Activated T-cell treated with anti-CD3 and anti-CD28 coated beads, Interleukin-2, amount 50 U/mL, for 4 hours (primary cell): ENCODE measurements at regions not wholly inside any gene's neighbourhood (a gene's known extent, or its start where the extent isn't known, plus 50 kb on each side); places are given as distances from the start of the nearest gene placed in this dataset.

Source experiments
- ATAC-seq, 2 donors: fragments of 200-7000 bp; cut with Tn5 transposase; one replicate each; pipeline ENCODE4 v1.10.0; 2021
- DNase-seq: peaks from one replicate; pipeline ENCODE4 v3.0.0-alpha.2; 2020
- H3K27me3 Mint-ChIP-seq: one replicate; pipeline ENCODE4 v1.8.0; 2021; ENCODE audit warnings: low read depth, mixed read lengths
- H3K36me3 Mint-ChIP-seq: one replicate; pipeline ENCODE4 v1.8.0; 2022; ENCODE audit warnings: mixed read lengths; ENCODE audit not compliant: insufficient read depth
- H3K4me1 Mint-ChIP-seq: one replicate; pipeline ENCODE4 v1.8.0; 2021; ENCODE audit warnings: low read depth, mixed read lengths
- H3K4me3 Mint-ChIP-seq: one replicate; pipeline ENCODE4 v1.8.0; 2021; ENCODE audit warnings: mild to moderate bottlenecking, moderate library complexity, mixed read lengths
- H3K9me3 Mint-ChIP-seq: one replicate; pipeline ENCODE4 v1.8.0; 2021; ENCODE audit warnings: mixed read lengths

- H3K36me3 Mint-ChIP-seq: no peaks in the 10 kb centered on the region
- DNase-seq (no peak), ATAC-seq (no peak)
- no peaks in the 10 kb centered on the region for H3K9me3 Mint-ChIP-seq
- no peak overlapping the region for H3K4me3 Mint-ChIP-seq
- no peaks in the 10 kb centered on the region for H3K27me3 Mint-ChIP-seq
- H3K4me1 Mint-ChIP-seq: no peaks in the 10 kb centered on the region
Measured at GRCh38 chr16:49216593-49216992, 65.0 kb downstream of the CBLN1 start.

GRCh38 chr16:49213594-49213993 is 68.0 kb downstream of the CBLN1 start:
- H3K4me3 Mint-ChIP-seq: no peak overlapping the region
- no peaks in the 10 kb centered on the region for H3K4me1 Mint-ChIP-seq
- H3K27me3 Mint-ChIP-seq: no peaks in the 10 kb centered on the region
- ATAC-seq: no peak
- H3K9me3 Mint-ChIP-seq: no peaks in the 10 kb centered on the region
- no peak for DNase-seq
- no peaks in the 10 kb centered on the region for H3K36me3 Mint-ChIP-seq

- no peak overlapping the region for H3K4me3 Mint-ChIP-seq
- no peak for ATAC-seq
- DNase-seq: no peak
- H3K4me1 Mint-ChIP-seq: no peaks in the 10 kb centered on the region
- H3K27me3 Mint-ChIP-seq: peaks cover 4% of the 10 kb centered on the region
- no peaks in the 10 kb centered on the region for H3K36me3 Mint-ChIP-seq
- H3K9me3 Mint-ChIP-seq: peaks cover 3% of the 10 kb centered on the region
Measured at GRCh38 chr16:49204191-49204590, 77.4 kb downstream of the CBLN1 start.

GRCh38 chr16:49203361-49203760 is 78.3 kb downstream of the CBLN1 start:
- no peak for ATAC-seq
- Mint-ChIP-seq H3K36me3 (no peaks in the 10 kb centered on the region), H3K4me3 (no peak overlapping the region), H3K9me3 (peaks cover 3% of the 10 kb centered on the region), H3K4me1 (no peaks in the 10 kb centered on the region), H3K27me3 (peaks cover 4% of the 10 kb centered on the region)
- no peak for DNase-seq

- peaks cover 3% of the 10 kb centered on the region for H3K9me3 Mint-ChIP-seq
- H3K27me3 Mint-ChIP-seq: peaks cover 4% of the 10 kb centered on the region
- DNase-seq (no peak), ATAC-seq (no peak)
- H3K4me3 Mint-ChIP-seq: no peak overlapping the region
- H3K4me1 Mint-ChIP-seq: no peaks in the 10 kb centered on the region
- no peaks in the 10 kb centered on the region for H3K36me3 Mint-ChIP-seq
Measured at GRCh38 chr16:49201118-49201517, 80.5 kb downstream of the CBLN1 start.

- Mint-ChIP-seq H3K27me3 (no peaks in the 10 kb centered on the region), H3K36me3 (no peaks in the 10 kb centered on the region), H3K9me3 (no peaks in the 10 kb centered on the region), H3K4me1 (no peaks in the 10 kb centered on the region), H3K4me3 (no peak overlapping the region)
- no peak for ATAC-seq
- DNase-seq: no peak
Measured at GRCh38 chr16:49200223-49200820, 81.3 kb downstream of the CBLN1 start.

- DNase-seq: no peak
Measured at GRCh38 chr16:49195237-49195548, 86.4 kb downstream of the CBLN1 start.

GRCh38 chr16:49194537-49195236 is 87.0 kb downstream of the CBLN1 start:
- DNase-seq (no peak), ATAC-seq (no peak)
- Mint-ChIP-seq H3K9me3 (peaks cover 3% of the 10 kb centered on the region), H3K4me3 (no peak overlapping the region), H3K36me3 (no peaks in the 10 kb centered on the region), H3K27me3 (peaks cover 3% of the 10 kb centered on the region), H3K4me1 (no peaks in the 10 kb centered on the region)

More at GRCh38 chr16:49195237-49195548, 86.4 kb downstream of the CBLN1 start:
- peaks cover 3% of the 10 kb centered on the region for H3K27me3 Mint-ChIP-seq
- H3K36me3 Mint-ChIP-seq: no peaks in the 10 kb centered on the region
- no peak overlapping the region for H3K4me3 Mint-ChIP-seq
- no peaks in the 10 kb centered on the region for H3K4me1 Mint-ChIP-seq
- H3K9me3 Mint-ChIP-seq: no peaks in the 10 kb centered on the region
- ATAC-seq: no peak

GRCh38 chr16:49193596-49193995 is 88.0 kb downstream of the CBLN1 start:
- Mint-ChIP-seq H3K36me3 (no peaks in the 10 kb centered on the region), H3K4me1 (no peaks in the 10 kb centered on the region), H3K9me3 (peaks cover 3% of the 10 kb centered on the region), H3K4me3 (no peak overlapping the region), H3K27me3 (peaks cover 3% of the 10 kb centered on the region)
- DNase-seq (no peak), ATAC-seq (no peak)

- no peaks in the 10 kb centered on the region for H3K4me1 Mint-ChIP-seq
- no peak for ATAC-seq
- no peak for DNase-seq
- H3K4me3 Mint-ChIP-seq: no peak overlapping the region
- no peaks in the 10 kb centered on the region for H3K36me3 Mint-ChIP-seq
- peaks cover 3% of the 10 kb centered on the region for H3K9me3 Mint-ChIP-seq
- peaks cover 3% of the 10 kb centered on the region for H3K27me3 Mint-ChIP-seq
Measured at GRCh38 chr16:49189286-49189685, 92.4 kb downstream of the CBLN1 start.

GRCh38 chr16:49183911-49184310 is 97.7 kb downstream of the CBLN1 start:
- Mint-ChIP-seq H3K9me3 (no peaks in the 10 kb centered on the region), H3K4me1 (no peaks in the 10 kb centered on the region), H3K36me3 (no peaks in the 10 kb centered on the region), H3K4me3 (no peak overlapping the region), H3K27me3 (no peaks in the 10 kb centered on the region)
- DNase-seq (no peak), ATAC-seq (no peak)

- no peaks in the 10 kb centered on the region for H3K36me3 Mint-ChIP-seq
- H3K4me1 Mint-ChIP-seq: no peaks in the 10 kb centered on the region
- DNase-seq: no peak
- no peaks in the 10 kb centered on the region for H3K27me3 Mint-ChIP-seq
- peaks cover 4% of the 10 kb centered on the region for H3K9me3 Mint-ChIP-seq
- no peak overlapping the region for H3K4me3 Mint-ChIP-seq
- ATAC-seq: no peak
Measured at GRCh38 chr16:49181791-49182518, 99.7 kb downstream of the CBLN1 start.

GRCh38 chr16:49179714-49180330 is 101.8 kb downstream of the CBLN1 start:
- Mint-ChIP-seq H3K36me3 (no peaks in the 10 kb centered on the region), H3K27me3 (no peaks in the 10 kb centered on the region), H3K9me3 (peaks cover 4% of the 10 kb centered on the region), H3K4me1 (no peaks in the 10 kb centered on the region), H3K4me3 (no peak overlapping the region)
- no peak for DNase-seq
- no peak for ATAC-seq

- Mint-ChIP-seq H3K27me3 (no peaks in the 10 kb centered on the region), H3K4me1 (no peaks in the 10 kb centered on the region), H3K9me3 (no peaks in the 10 kb centered on the region), H3K36me3 (no peaks in the 10 kb centered on the region), H3K4me3 (no peak overlapping the region)
- DNase-seq: no peak
- no peak for ATAC-seq
Measured at GRCh38 chr16:49168126-49168525, 113.5 kb downstream of the CBLN1 start.

- Mint-ChIP-seq H3K9me3 (no peaks in the 10 kb centered on the region), H3K4me1 (no peaks in the 10 kb centered on the region), H3K4me3 (no peak overlapping the region), H3K27me3 (peaks cover 4% of the 10 kb centered on the region), H3K36me3 (no peaks in the 10 kb centered on the region)
- ATAC-seq (no peak), DNase-seq (no peak)
Measured at GRCh38 chr16:49165025-49165424, 116.6 kb downstream of the CBLN1 start.
